ENCODE measurements at regions not wholly inside any gene's neighbourhood (a gene's known extent, or its start where the extent isn't known, plus 50 kb on each side); places are given as distances from the start of the nearest gene placed in this dataset.
A peak's percentile ranks its signal among the peaks of the same experiment; 100 is the strongest.

GRCh38 chr5:112549127-112549526 lies 130.1 kb upstream of the EPB41L4A start:
- TF ChIP-seq POLR2A (IDR thresholded peaks at IDR 0.05) (no peak), CTCF (IDR thresholded peaks at IDR 0.05) (no peak)
- DNase-seq = no peak
- Histone ChIP-seq H3K36me3 (ENCODE audit: low read depth, missing control alignments) (no peaks in the 10 kb centered on the region), H3K4me3 (no peak overlapping the region), H3K27ac (no peak overlapping the region), H3K9me3 (no peaks in the 10 kb centered on the region), H3K27me3 (no peaks in the 10 kb centered on the region), H3K4me1 (no peaks in the 10 kb centered on the region)
- WGBS, 2 donors = 88 to 89% methylated on average over 4 of the region's 4 CpGs
- intact Hi-C loops (cut with DNase I; ENCODE audit: low total_unique reads) = no loop called here

- intact Hi-C loops (cut with DNase I; ENCODE audit: low total_unique reads) = loop anchor here (5.0 kb wide), 1 partner anchor 208 kb away; no protein-coding TSS in a partner anchor
- WGBS, 2 donors = 79 to 80% methylated on average over 2 of the region's 2 CpGs
These were observed 130.6 kb upstream of the EPB41L4A start for GRCh38 chr5:112549605-112550166.

GRCh38 chr5:112551419-112552032 lies 132.4 kb upstream of the EPB41L4A start:
- H3K27me3 ChIP-seq = no peaks in the 10 kb centered on the region
- H3K27ac ChIP-seq = no peak overlapping the region
- 52 to 56% methylated on average over 5 of the region's 5 CpGs for WGBS, 2 donors
- H3K36me3 ChIP-seq (ENCODE audit: low read depth, missing control alignments) = no peaks in the 10 kb centered on the region
- no peak overlapping the region for H3K4me3 ChIP-seq
- no peaks in the 10 kb centered on the region for H3K4me1 ChIP-seq
- intact Hi-C loops (cut with DNase I; ENCODE audit: low total_unique reads) = loop anchor here (5.0 kb wide), 1 partner anchor 206 kb away; no protein-coding TSS in a partner anchor
- no peaks in the 10 kb centered on the region for H3K9me3 ChIP-seq
- TF ChIP-seq CTCF (IDR thresholded peaks at IDR 0.05) (peak; percentile 62 to 74 (median 70)), POLR2A (IDR thresholded peaks at IDR 0.05) (no peak)
- peak; percentile 51 for DNase-seq

More at GRCh38 chr5:112549605-112550166, 130.6 kb upstream of the EPB41L4A start:
- Histone ChIP-seq H3K9me3 (no peaks in the 10 kb centered on the region), H3K36me3 (ENCODE audit: low read depth, missing control alignments) (no peaks in the 10 kb centered on the region), H3K27me3 (no peaks in the 10 kb centered on the region), H3K4me3 (no peak overlapping the region), H3K27ac (no peak overlapping the region), H3K4me1 (no peaks in the 10 kb centered on the region)
- no peak for TF ChIP-seq POLR2A (IDR thresholded peaks at IDR 0.05)
- no peak for TF ChIP-seq CTCF (IDR thresholded peaks at IDR 0.05)
- DNase-seq = no peak

- Histone ChIP-seq H3K36me3 (ENCODE audit: low read depth, missing control alignments) (no peaks in the 10 kb centered on the region), H3K27ac (no peak overlapping the region), H3K4me1 (no peaks in the 10 kb centered on the region), H3K4me3 (no peak overlapping the region), H3K9me3 (no peaks in the 10 kb centered on the region), H3K27me3 (no peaks in the 10 kb centered on the region)
- no peak for TF ChIP-seq CTCF (IDR thresholded peaks at IDR 0.05)
- no peak for TF ChIP-seq POLR2A (IDR thresholded peaks at IDR 0.05)
- DNase-seq = no peak
- intact Hi-C loops (cut with DNase I; ENCODE audit: low total_unique reads) = loop anchor here (5.0 kb wide), 1 partner anchor 205 kb away; no protein-coding TSS in a partner anchor
- 90 to 92% methylated on average over 9 of the region's 9 CpGs for WGBS, 2 donors
These were observed 133.1 kb upstream of the EPB41L4A start for GRCh38 chr5:112552216-112552615.
